Uterus (tissue), 3 donors: ENCODE measurements at regions not wholly inside any gene's neighbourhood (a gene's known extent, or its start where the extent isn't known, plus 50 kb on each side); places are given as distances from the start of the nearest gene placed in this dataset.

ENCODE experiments used
- DNase-seq, 2 donors: peaks; one replicate each; pipeline ENCODE4 v3.0.0-alpha.2; 2019 to 2020
- H3K27ac ChIP-seq, 2 donors: fragments of 200-600 bp; sonication (generic); 1 replicate in 1 of 2; 2 replicates in 1 of 2; pipeline ENCODE4 v1.5.1; 2016 to 2018
- H3K27me3 ChIP-seq, 2 donors: fragments of 200-600 bp; sonication (generic); one replicate each; pipeline ENCODE4 v1.5.1; 2018 to 2019; ENCODE audit warnings: control low read depth in 1 of 2
- H3K36me3 ChIP-seq, 2 donors: fragments of 200-600 bp; sonication (generic); one replicate each; pipeline ENCODE4 v1.5.1; 2019; ENCODE audit warnings: control low read depth in 1 of 2
- H3K4me1 ChIP-seq, 2 donors: fragments of 200-600 bp; sonication (generic); one replicate each; pipeline ENCODE4 v1.5.1; 2018 to 2019; ENCODE audit warnings: control low read depth in 1 of 2
- H3K4me3 ChIP-seq, 2 donors: fragments of 200-600 bp; sonication (generic); 1 replicate in 1 of 2; 2 replicates in 1 of 2; pipeline ENCODE4 v1.5.1; 2018 to 2019; ENCODE audit warnings: mild to moderate bottlenecking in 1 of 2
- H3K9me3 ChIP-seq, 2 donors: fragments of 200-600 bp; sonication (generic); one replicate each; pipeline ENCODE4 v1.5.1; 2019; ENCODE audit warnings: control low read depth in 1 of 2
- CTCF ChIP-seq, 4 experiments: fragments of 200-600 bp in 2 of 4; fragments of 450-650 bp in 2 of 4; sonication (generic) in 2 of 4; IDR thresholded peaks; one replicate each; pipeline ENCODE4 v1.5.1; 2016 to 2019; ENCODE audit warnings: antibody characterized with exemption in 4 of 4, mild to moderate bottlenecking in 2 of 4, moderate library complexity in 1 of 4
- POLR2A ChIP-seq, 2 donors: fragments of 450-650 bp; IDR thresholded peaks; one replicate each; pipeline ENCODE4 v1.6.1; 2016; ENCODE audit warnings: antibody characterized with exemption in 2 of 2, mild to moderate bottlenecking in 1 of 2, moderate library complexity in 1 of 2
- intact Hi-C: fragments of 100-400 bp; cut with DNase I; formaldehyde crosslinking; loops from one replicate; pipeline ENCODE4 v1.15.1; 2023; ENCODE audit warnings: low total_unique reads
- donor health status: DM: yes; HTN: yes; CAD: no.

DNA sequence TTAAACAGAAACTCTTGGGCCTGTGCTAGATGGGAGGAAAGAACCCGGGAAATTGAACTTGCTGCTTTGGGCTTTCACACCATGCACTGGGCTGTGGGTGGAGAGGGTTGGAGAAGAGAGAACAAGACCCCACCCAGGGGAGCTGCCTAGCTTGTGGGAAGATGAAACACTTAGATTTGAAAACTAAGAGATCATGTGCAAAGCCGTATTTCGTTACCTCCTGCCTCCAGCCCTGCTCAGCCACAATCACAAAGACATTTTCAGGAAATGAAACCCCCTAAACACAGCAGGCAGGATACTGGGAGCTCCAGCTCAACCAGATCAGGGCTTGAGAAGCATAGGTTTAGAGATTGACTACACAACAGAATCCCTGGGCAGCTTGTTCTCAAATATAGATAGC is 183.0 kb upstream of the C2CD4B start:
- Histone ChIP-seq H3K27ac (no peak overlapping the region), H3K4me3 (no peak overlapping the region), H3K4me1 (no peaks in the 10 kb centered on the region), H3K9me3 (no peaks in the 10 kb centered on the region), H3K36me3 (no peaks in the 10 kb centered on the region), H3K27me3 (no peaks in the 10 kb centered on the region)
- TF ChIP-seq CTCF (IDR thresholded peaks at IDR 0.05) (no peak), POLR2A (IDR thresholded peaks at IDR 0.05) (no peak)
- intact Hi-C loops, result no loop called here
- no peak for DNase-seq

GRCh38 chr15:62348623-62349022 is 183.5 kb upstream of the C2CD4B start:
- intact Hi-C loops, result no loop called here
- no peak for TF ChIP-seq POLR2A (IDR thresholded peaks at IDR 0.05)
- no peak for TF ChIP-seq CTCF (IDR thresholded peaks at IDR 0.05)
- Histone ChIP-seq H3K4me1 (no peaks in the 10 kb centered on the region), H3K9me3 (no peaks in the 10 kb centered on the region), H3K27me3 (no peaks in the 10 kb centered on the region), H3K4me3 (no peak overlapping the region), H3K27ac (no peak overlapping the region), H3K36me3 (no peaks in the 10 kb centered on the region)
- no peak for DNase-seq

DNA sequence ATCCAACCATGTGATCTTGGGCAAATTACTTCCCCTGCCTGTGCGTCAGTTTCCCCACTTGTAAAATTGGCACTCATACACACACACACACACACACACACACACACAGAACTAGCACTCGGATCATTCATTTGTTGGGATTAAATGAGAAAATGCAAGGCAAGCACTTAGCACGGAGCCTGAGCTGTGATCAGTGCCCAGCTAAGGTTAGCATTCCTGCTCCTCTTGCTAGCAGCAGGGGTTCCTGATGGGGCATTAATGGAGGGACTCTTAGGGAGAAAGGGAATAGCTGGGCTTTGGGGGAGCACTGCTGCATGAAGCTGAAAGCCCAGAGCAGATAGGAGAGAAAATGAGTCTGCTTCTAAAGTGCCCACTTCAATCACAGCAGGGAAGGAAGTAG is 187.7 kb upstream of the C2CD4B start:
- Histone ChIP-seq H3K27me3 (no peaks in the 10 kb centered on the region), H3K4me3 (no peak overlapping the region), H3K36me3 (no peaks in the 10 kb centered on the region), H3K27ac (no peak overlapping the region), H3K4me1 (no peaks in the 10 kb centered on the region), H3K9me3 (no peaks in the 10 kb centered on the region)
- TF ChIP-seq POLR2A (IDR thresholded peaks at IDR 0.05) (no peak), CTCF (IDR thresholded peaks at IDR 0.05) (no peak)
- DNase-seq, result no peak
- intact Hi-C loops, result no loop called here

GRCh38 chr15:62357431-62357830 is 192.3 kb upstream of the C2CD4B start:
- Histone ChIP-seq H3K4me3 (no peak overlapping the region), H3K27ac (no peak overlapping the region), H3K27me3 (no peaks in the 10 kb centered on the region), H3K9me3 (no peaks in the 10 kb centered on the region), H3K36me3 (no peaks in the 10 kb centered on the region), H3K4me1 (no peaks in the 10 kb centered on the region)
- no peak for TF ChIP-seq CTCF (IDR thresholded peaks at IDR 0.05)
- no peak for TF ChIP-seq POLR2A (IDR thresholded peaks at IDR 0.05)
- intact Hi-C loops, result no loop called here
- DNase-seq, result no peak

DNA sequence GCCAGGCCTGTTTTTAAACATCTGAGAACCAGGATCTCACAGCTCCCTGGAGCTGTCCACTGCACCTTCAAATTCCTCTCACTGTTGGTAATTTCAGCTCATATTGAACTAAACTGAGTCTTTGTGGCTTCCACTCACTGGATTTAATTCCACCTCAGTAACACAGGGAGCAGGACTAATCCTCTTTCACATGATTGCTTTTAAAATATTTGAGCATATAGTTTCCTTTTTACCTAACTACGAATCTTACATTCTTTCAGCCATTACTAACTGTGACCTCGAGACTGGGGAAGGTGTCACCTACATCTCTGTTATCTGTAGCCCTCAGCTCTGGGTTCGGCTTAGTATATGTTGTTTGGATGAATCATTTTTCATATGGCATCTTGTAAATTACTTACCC is 194.3 kb upstream of the C2CD4B start:
- Histone ChIP-seq H3K36me3 (no peaks in the 10 kb centered on the region), H3K27ac (no peak overlapping the region), H3K9me3 (no peaks in the 10 kb centered on the region), H3K4me3 (no peak overlapping the region), H3K27me3 (no peaks in the 10 kb centered on the region), H3K4me1 (no peaks in the 10 kb centered on the region)
- no peak for DNase-seq
- intact Hi-C loops, result no loop called here
- TF ChIP-seq CTCF (IDR thresholded peaks at IDR 0.05) (no peak), POLR2A (IDR thresholded peaks at IDR 0.05) (no peak)
